GM13976 (cell line): ENCODE measurements at regions not wholly inside any gene's neighbourhood (a gene's known extent, or its start where the extent isn't known, plus 50 kb on each side); places are given as distances from the start of the nearest gene placed in this dataset.

Experiments
- DNase-seq: peaks from one replicate; pipeline ENCODE4 v3.0.0; 2012; ENCODE audit warnings: low spot score
- in situ Hi-C: fragments of 300-500 bp; cut with MboI; formaldehyde crosslinking; loops from one replicate; pipeline ENCODE4 v1.12.0; 2022; ENCODE audit warnings: low sequenced_read_pairs, mixed read lengths, inconsistent platforms; ENCODE audit not compliant: unreplicated experiment
- TF ChIP-seq, protein P1 (sequence below): IDR thresholded peaks from 2 replicates; pipeline ENCODE4 v1.5.1; 2012; ENCODE audit warnings: borderline replicate concordance, mild to moderate bottlenecking; ENCODE audit not compliant: insufficient read depth; ENCODE audit errors: extremely low read depth, missing control alignments, control extremely low read depth

DNA sequence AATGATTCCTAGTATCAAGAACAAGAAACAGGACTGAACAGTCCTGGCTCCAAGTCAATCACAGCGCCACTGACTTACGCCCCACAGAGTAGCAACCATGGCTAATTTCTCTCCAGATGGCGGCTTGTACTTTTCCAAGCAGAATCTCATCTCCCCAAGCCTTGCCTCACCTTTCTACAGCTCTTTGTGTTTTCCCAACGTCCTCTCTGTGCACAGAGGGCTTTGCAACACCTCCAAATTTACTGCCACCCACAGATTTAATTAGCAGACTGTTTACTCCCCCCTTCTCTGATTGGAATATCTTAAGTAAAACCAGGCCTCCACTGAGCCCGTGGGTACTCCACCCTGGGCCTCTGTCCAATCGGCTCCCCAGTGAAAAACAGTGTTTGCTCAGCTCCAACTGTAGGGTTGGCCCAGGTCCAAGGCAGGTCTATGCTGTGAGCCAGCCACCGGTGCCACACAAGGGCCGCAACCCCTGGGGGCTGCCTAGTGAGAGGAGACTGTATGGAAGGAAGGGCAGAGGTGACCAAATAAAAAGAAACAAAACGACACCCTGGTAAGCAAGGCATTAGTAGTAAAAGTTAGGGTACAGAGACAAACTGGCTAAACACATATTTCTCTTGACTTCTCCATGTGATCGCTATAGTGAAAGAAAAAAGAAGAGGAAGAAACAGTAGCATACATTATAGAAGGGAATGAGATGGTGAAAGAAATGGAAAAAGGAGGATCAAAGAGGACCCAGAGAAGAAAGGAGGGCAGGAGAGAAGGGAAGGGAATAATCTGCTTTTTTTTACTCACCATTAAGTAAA, 128.4 kb upstream of the SOD1 start:
- TF ChIP-seq, protein P1, sequence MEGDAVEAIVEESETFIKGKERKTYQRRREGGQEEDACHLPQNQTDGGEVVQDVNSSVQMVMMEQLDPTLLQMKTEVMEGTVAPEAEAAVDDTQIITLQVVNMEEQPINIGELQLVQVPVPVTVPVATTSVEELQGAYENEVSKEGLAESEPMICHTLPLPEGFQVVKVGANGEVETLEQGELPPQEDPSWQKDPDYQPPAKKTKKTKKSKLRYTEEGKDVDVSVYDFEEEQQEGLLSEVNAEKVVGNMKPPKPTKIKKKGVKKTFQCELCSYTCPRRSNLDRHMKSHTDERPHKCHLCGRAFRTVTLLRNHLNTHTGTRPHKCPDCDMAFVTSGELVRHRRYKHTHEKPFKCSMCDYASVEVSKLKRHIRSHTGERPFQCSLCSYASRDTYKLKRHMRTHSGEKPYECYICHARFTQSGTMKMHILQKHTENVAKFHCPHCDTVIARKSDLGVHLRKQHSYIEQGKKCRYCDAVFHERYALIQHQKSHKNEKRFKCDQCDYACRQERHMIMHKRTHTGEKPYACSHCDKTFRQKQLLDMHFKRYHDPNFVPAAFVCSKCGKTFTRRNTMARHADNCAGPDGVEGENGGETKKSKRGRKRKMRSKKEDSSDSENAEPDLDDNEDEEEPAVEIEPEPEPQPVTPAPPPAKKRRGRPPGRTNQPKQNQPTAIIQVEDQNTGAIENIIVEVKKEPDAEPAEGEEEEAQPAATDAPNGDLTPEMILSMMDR, result no peak
- in situ Hi-C loops, result no loop called here
- DNase-seq, result no peak

DNA sequence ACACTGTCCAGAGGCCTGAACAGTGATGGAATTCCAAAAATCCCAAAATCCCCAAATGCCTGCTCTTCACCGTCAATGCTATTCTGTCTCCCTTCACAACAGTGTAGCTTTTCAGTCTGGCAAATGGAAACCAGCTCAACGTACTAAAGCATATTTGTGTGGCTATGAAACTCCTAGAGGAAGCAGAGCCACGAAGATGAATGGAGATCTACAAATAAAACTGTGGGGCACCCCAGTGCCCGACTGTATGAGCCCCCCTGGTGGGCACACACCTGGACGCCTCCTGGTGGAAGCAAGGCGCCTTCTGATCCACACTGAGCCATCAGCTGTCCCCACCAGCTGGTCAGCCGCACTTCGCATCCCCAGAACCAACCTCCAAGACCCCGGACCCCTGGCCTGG, 129.1 kb upstream of the SOD1 start:
- in situ Hi-C loops, result no loop called here
- no peak for DNase-seq
- TF ChIP-seq, protein P1, result no peak

DNA sequence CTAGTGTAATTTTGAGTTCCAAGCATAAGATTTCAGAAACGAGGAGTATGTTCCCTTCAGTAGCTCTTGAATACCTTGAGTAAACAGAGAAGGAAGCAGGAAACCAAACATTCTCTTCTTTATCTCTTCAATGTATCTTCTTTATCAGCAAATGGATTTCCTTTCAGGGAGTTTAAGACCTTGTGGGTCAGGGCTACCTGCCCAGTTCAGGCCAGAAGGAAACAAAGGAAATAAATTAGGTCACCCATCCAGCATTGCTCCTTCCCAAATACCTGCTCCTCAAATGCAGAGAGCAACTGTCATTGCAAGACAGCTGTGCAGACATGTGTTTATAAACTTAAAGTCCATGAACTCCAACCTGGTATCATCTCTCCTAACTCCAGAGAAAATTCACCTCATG, 130.1 kb upstream of the SOD1 start:
- DNase-seq, result no peak
- TF ChIP-seq, protein P1, result no peak
- in situ Hi-C loops, result no loop called here

DNA sequence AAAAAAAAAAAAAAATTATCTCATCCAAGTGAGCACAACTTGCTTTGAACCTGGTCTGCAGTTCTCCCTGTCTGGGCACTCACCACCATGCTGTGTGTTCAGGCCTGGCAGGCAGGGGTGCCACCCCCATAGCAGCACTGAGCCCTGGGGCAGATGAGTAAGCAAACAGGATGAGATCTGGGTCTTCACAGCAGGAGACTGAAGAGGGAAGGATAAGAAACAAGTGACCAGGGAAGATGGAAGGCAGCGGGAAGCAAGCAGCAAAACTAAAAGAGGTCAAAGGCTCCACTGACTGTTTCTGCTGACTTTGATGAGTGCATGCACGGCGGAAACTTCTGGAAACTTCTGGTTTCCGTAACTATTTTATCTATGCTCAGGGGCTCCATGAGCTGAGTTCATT, 133.5 kb upstream of the SOD1 start:
- TF ChIP-seq, protein P1, result no peak
- no peak for DNase-seq
- in situ Hi-C loops, result no loop called here

DNA sequence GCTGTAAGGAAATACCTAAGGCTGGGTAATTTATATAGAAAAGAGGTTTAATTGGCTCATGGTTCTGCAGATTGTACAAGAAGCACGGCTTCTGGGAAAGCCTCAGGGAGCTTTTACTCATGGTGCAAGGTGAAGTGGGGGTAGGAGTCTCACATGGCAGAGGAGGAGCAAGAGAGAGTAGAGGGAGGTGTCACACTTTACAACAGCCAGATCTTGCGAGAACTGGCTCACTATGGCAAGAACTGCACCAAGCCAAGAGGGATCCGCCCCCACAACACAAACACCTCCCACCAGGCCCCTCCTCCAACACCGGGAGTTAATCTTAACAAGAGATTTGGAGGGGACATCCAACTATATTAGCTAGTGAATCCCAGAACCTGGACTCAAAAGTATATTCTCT, 135.4 kb upstream of the SOD1 start:
- TF ChIP-seq, protein P1, result no peak
- in situ Hi-C loops, result no loop called here
- DNase-seq, result no peak

DNA sequence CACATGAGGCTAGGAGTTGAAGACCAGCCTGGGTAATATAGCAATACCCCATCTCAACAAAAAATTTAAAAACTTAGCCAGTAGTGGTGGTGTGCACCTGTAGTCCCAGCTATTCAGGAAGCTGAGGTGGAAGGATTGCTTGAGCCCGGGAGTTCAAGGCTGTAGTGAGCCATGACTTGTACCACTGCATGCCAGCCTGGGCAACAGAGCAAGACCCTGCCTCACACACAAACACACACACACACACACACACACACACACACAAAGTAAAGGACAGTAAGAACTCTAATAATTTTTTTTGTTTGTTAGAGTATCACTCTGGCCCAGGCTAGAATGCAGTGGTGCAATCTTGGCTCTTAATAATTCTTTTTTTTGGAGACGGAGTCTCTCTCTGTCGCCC, 138.0 kb upstream of the SOD1 start:
- in situ Hi-C loops, result no loop called here
- no peak for DNase-seq
- TF ChIP-seq, protein P1, result no peak
